Effector CD4-positive, alpha-beta T cell (primary cell): ENCODE measurements at regions not wholly inside any gene's neighbourhood (a gene's known extent, or its start where the extent isn't known, plus 50 kb on each side); places are given as distances from the start of the nearest gene placed in this dataset.
"Not testable (repeated sequence)": the region's sequence is repeated elsewhere in the genome, so short reads cannot be mapped to it uniquely, and the experiment has no call there.

Experiments used
- DNase-seq: peaks from one replicate; pipeline ENCODE4 v3.0.0-alpha.2; 2020

- no peak for DNase-seq
These were observed 108.3 kb upstream of the KIF2A start for GRCh38 chr5:62197697-62198096.

GRCh38 chr5:62198421-62198820, 107.6 kb upstream of the KIF2A start:
- DNase-seq: no peak

- no peak for DNase-seq
These were observed 106.0 kb upstream of the KIF2A start for GRCh38 chr5:62199792-62200716.

GRCh38 chr5:62206150-62206829, 99.7 kb upstream of the KIF2A start:
- no peak for DNase-seq

GRCh38 chr5:62208218-62208852, 97.7 kb upstream of the KIF2A start:
- no peak for DNase-seq

- DNase-seq: no peak
These were observed 94.6 kb upstream of the KIF2A start for GRCh38 chr5:62211405-62211804.

GRCh38 chr5:62212648-62213047, 93.4 kb upstream of the KIF2A start:
- no peak for DNase-seq

- no peak for DNase-seq
These were observed 91.3 kb upstream of the KIF2A start for GRCh38 chr5:62214701-62215100.

- not testable (repeated sequence) for DNase-seq
These were observed 89.4 kb upstream of the KIF2A start for GRCh38 chr5:62216603-62217002.

GRCh38 chr5:62217095-62217494, 88.9 kb upstream of the KIF2A start:
- DNase-seq: not testable (repeated sequence)

- DNase-seq: not testable (repeated sequence)
These were observed 87.1 kb upstream of the KIF2A start for GRCh38 chr5:62218860-62219259.

GRCh38 chr5:62221881-62222280, 84.1 kb upstream of the KIF2A start:
- DNase-seq: not testable (repeated sequence)

GRCh38 chr5:62222305-62222704, 83.7 kb upstream of the KIF2A start:
- DNase-seq: not testable (repeated sequence)

- DNase-seq: peak; percentile 64
These were observed 82.7 kb upstream of the KIF2A start for GRCh38 chr5:62223312-62223670.

GRCh38 chr5:62224987-62225601, 80.9 kb upstream of the KIF2A start:
- not testable (repeated sequence) for DNase-seq

GRCh38 chr5:62230876-62231388, 75.1 kb upstream of the KIF2A start:
- DNase-seq: not testable (repeated sequence)

- DNase-seq: no peak
These were observed 74.4 kb upstream of the KIF2A start for GRCh38 chr5:62231576-62231975.

- DNase-seq: not testable (repeated sequence)
These were observed 73.8 kb upstream of the KIF2A start for GRCh38 chr5:62232218-62232617.

- not testable (repeated sequence) for DNase-seq
These were observed 72.6 kb upstream of the KIF2A start for GRCh38 chr5:62233083-62234046.

- DNase-seq: not testable (repeated sequence)
These were observed 69.4 kb upstream of the KIF2A start for GRCh38 chr5:62236593-62236992.

- DNase-seq: not testable (repeated sequence)
These were observed 68.1 kb upstream of the KIF2A start for GRCh38 chr5:62237944-62238343.

- DNase-seq: not testable (repeated sequence)
These were observed 67.4 kb upstream of the KIF2A start for GRCh38 chr5:62238584-62238983.
